Liver (tissue), 8 donors: ENCODE measurements at regions not wholly inside any gene's neighbourhood (a gene's known extent, or its start where the extent isn't known, plus 50 kb on each side); places are given as distances from the start of the nearest gene placed in this dataset.

Source experiments
- DNase-seq: peaks from one replicate; pipeline ENCODE4 v3.0.0-alpha.2; 2017; ENCODE audit warnings: low spot score
- H3K27ac ChIP-seq, 2 donors: one replicate each; pipeline ENCODE4 v1.7.0; 2013; ENCODE audit warnings: inconsistent platforms in 2 of 2, low read length in 2 of 2, control low read depth in 1 of 2, low read depth in 1 of 2, mild to moderate bottlenecking in 1 of 2
- H3K27me3 ChIP-seq, 4 donors: one replicate each; pipeline versions ENCODE4 v1.6.1 to v1.7.0; 2013; ENCODE audit warnings: low read length in 3 of 4, inconsistent platforms in 1 of 4, mild to moderate bottlenecking in 1 of 4, moderate library complexity in 1 of 4; ENCODE audit not compliant: control insufficient read depth in 4 of 4, insufficient read depth in 4 of 4
- H3K36me3 ChIP-seq, 4 donors: one replicate each; pipeline versions ENCODE4 v1.6.1 to v1.7.0; 2013; ENCODE audit warnings: low read length in 3 of 4, mild to moderate bottlenecking in 3 of 4, low read depth in 1 of 4, moderate library complexity in 1 of 4; ENCODE audit not compliant: control insufficient read depth in 4 of 4, insufficient read depth in 3 of 4
- H3K4me1 ChIP-seq, 4 donors: one replicate each; pipeline versions ENCODE4 v1.6.1 to v1.7.0; 2013; ENCODE audit warnings: low read length in 3 of 4, mild to moderate bottlenecking in 3 of 4, moderate library complexity in 1 of 4; ENCODE audit not compliant: control insufficient read depth in 4 of 4, insufficient read depth in 4 of 4
- H3K4me3 ChIP-seq, 3 donors: one replicate each; pipeline versions ENCODE4 v1.6.1 to v1.7.0; 2013; ENCODE audit warnings: low read length in 3 of 3, control low read depth in 1 of 3, low read depth in 1 of 3, mild to moderate bottlenecking in 1 of 3
- H3K9ac ChIP-seq, 2 donors: one replicate each; pipeline ENCODE4 v1.7.0; 2013; ENCODE audit warnings: low read length in 2 of 2, mild to moderate bottlenecking in 2 of 2, moderate library complexity in 2 of 2, control low read depth in 1 of 2, low read depth in 1 of 2
- H3K9me3 ChIP-seq, 4 donors: one replicate each; pipeline versions ENCODE4 v1.6.1 to v1.7.0; 2013; ENCODE audit warnings: low read length in 3 of 4; ENCODE audit not compliant: control insufficient read depth in 4 of 4
- ATF3 ChIP-seq: IDR thresholded peaks from 2 replicates; pipeline ENCODE4 v1.6.1; 2016; ENCODE audit warnings: antibody characterized with exemption
- CTCF ChIP-seq: fragments of 150-350 bp; IDR thresholded peaks from 2 replicates; pipeline ENCODE4 v1.5.1; 2017; ENCODE audit warnings: improper control_type of control experiment, low read depth, low read length; ENCODE audit not compliant: missing input control
- EGR1 ChIP-seq, 2 donors: IDR thresholded peaks; 2 replicates each; pipeline ENCODE4 v1.6.1; 2016 to 2018; ENCODE audit warnings: antibody characterized with exemption in 2 of 2, low read depth in 2 of 2
- FOXA1 ChIP-seq: IDR thresholded peaks from 2 replicates; pipeline ENCODE4 v1.6.1; 2016; ENCODE audit warnings: antibody characterized with exemption
- FOXA2 ChIP-seq: IDR thresholded peaks from 2 replicates; pipeline ENCODE4 v1.6.1; 2016; ENCODE audit warnings: antibody characterized with exemption
- HNF4A ChIP-seq, 2 donors: conservative IDR thresholded peaks; 2 replicates each; pipeline ENCODE4 v1.6.1; 2016; ENCODE audit warnings: antibody characterized with exemption in 2 of 2, mild to moderate bottlenecking in 2 of 2
- HNF4G ChIP-seq: IDR thresholded peaks from 2 replicates; pipeline ENCODE4 v1.6.1; 2016; ENCODE audit warnings: antibody characterized with exemption
- JUND ChIP-seq, 2 donors: IDR thresholded peaks; 2 replicates each; pipeline ENCODE4 v1.6.1; 2016; ENCODE audit warnings: antibody characterized with exemption in 2 of 2
- MAX ChIP-seq: IDR thresholded peaks from 2 replicates; pipeline ENCODE4 v1.6.1; 2016; ENCODE audit warnings: antibody characterized with exemption
- NR2F2 ChIP-seq: IDR thresholded peaks from 2 replicates; pipeline ENCODE4 v1.6.1; 2016; ENCODE audit warnings: antibody characterized with exemption
- RAD21 ChIP-seq, 2 donors: IDR thresholded peaks; 2 replicates each; pipeline ENCODE4 v1.6.1; 2016; ENCODE audit warnings: antibody characterized with exemption in 2 of 2, mild to moderate bottlenecking in 2 of 2
- REST ChIP-seq: IDR thresholded peaks from 2 replicates; pipeline ENCODE4 v1.6.1; 2016; ENCODE audit warnings: antibody characterized with exemption, mild to moderate bottlenecking
- RXRA ChIP-seq, 2 donors: IDR thresholded peaks; 2 replicates each; pipeline ENCODE4 v1.6.1; 2017 to 2018; ENCODE audit warnings: antibody characterized with exemption in 2 of 2, mild to moderate bottlenecking in 1 of 2
- TAF1 ChIP-seq: conservative IDR thresholded peaks from 2 replicates; pipeline ENCODE4 v1.6.1; 2016; ENCODE audit warnings: antibody characterized with exemption, mild to moderate bottlenecking
- YY1 ChIP-seq: IDR thresholded peaks from 2 replicates; pipeline ENCODE4 v1.6.1; 2016; ENCODE audit warnings: antibody characterized with exemption, mild to moderate bottlenecking
- ZBTB33 ChIP-seq: IDR thresholded peaks from 2 replicates; pipeline ENCODE4 v1.6.1; 2016; ENCODE audit warnings: antibody characterized with exemption
- WGBS: extraction: QIAGEN DNeasy Blood & Tissue Kit; methylation state at CpG from one replicate; pipeline ENCODE4 v1.1.7; 2013; 5-methylcytosine and 5-hydroxymethylcytosine counted together
- donor health status: healthy.
- donor health status: healthy.
- donor health status: healthy.
- donor health status: healthy.
- donor health status: healthy.

DNA sequence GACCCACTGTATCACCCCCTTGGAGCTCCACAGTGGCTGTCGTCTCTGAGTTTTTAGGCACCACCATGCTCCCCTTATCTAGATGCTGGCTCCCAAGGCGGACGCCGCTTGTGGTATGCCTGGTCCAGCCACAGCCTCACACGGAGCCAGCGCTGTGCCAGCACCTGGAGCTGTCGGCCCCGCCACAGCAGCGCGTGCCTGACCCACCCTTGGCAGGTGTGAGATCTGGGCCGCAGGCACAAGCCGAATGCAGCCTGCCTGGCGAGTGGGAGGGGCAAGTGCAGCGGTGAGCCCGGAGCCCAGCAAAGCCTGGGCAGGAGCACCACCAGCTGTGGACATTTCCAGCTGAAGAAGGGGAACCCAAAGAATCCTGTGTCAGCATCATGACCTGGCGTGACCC, 91.9 kb upstream of the BACE2 start (continued):
- TF ChIP-seq MAX (no peak), FOXA1 (no peak), FOXA2 (no peak), YY1 (no peak), CTCF (no peak), RXRA (IDR thresholded peaks at IDR 0.05) (no peak), HNF4A (conservative IDR thresholded peaks at IDR 0.05) (no peak), ATF3 (no peak), EGR1 (IDR thresholded peaks at IDR 0.05; ENCODE audit: low read depth in 2 of 2) (no peak)

DNA sequence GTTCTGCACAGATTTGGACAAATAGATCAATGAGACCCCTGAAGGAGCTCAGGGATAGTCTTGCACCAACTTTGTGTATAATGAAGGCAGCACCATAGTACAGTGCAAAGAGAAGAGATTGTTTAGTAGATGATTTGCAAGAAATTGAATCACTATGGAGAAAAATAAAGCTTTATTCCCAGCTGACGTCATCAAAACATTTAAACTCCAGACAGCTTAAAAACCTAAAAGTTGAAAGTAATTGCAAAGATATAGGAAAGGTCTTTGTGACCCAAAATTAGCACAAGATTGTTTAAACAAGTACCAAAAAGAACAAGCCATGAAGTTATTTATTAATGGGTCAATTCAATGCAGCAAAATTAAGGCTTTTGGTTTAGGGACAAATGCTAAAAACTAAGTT, 88.8 kb upstream of the BACE2 start:
- H3K27me3 ChIP-seq: peaks cover 0 to 3% (median 0%) of the 10 kb centered on the region in 4 donors
- no peaks in the 10 kb centered on the region for H3K9me3 ChIP-seq
- H3K4me3 ChIP-seq: no peak overlapping the region
- no peaks in the 10 kb centered on the region for H3K4me1 ChIP-seq
- H3K9ac ChIP-seq: no peak overlapping the region
- DNase-seq: no peak
- 63% methylated on average over 1 of the region's 1 CpG for WGBS
- TF ChIP-seq FOXA1 (no peak), ZBTB33 (no peak), RXRA (IDR thresholded peaks at IDR 0.05) (no peak), NR2F2 (no peak), YY1 (no peak), EGR1 (IDR thresholded peaks at IDR 0.05; ENCODE audit: low read depth in 2 of 2) (no peak), HNF4G (no peak), REST (no peak), MAX (no peak), RAD21 (IDR thresholded peaks at IDR 0.05) (no peak), HNF4A (conservative IDR thresholded peaks at IDR 0.05) (no peak), JUND (IDR thresholded peaks at IDR 0.05) (no peak), TAF1 (no peak), FOXA2 (no peak)
- no peak overlapping the region for H3K27ac ChIP-seq
- H3K36me3 ChIP-seq: no peaks in the 10 kb centered on the region
